SHP77 (cell line): ENCODE measurements at regions not wholly inside any gene's neighbourhood (a gene's known extent, or its start where the extent isn't known, plus 50 kb on each side); places are given as distances from the start of the nearest gene placed in this dataset.
"Not testable (repeated sequence)": the region's sequence is repeated elsewhere in the genome, so short reads cannot be mapped to it uniquely, and the experiment has no call there.

ENCODE experiments used
- DNase-seq, 2 experiments: peaks; one replicate each; lab custom pipeline; 2025; lab: John Stamatoyannopoulos, UW

- DNase-seq, result no peak
Measured at GRCh38 chr14:29376237-29376636, 551.4 kb downstream of the PRKD1 start.

GRCh38 chr14:29380826-29381225 lies 546.8 kb downstream of the PRKD1 start:
- no peak for DNase-seq

- DNase-seq, result no peak
Measured at GRCh38 chr14:29388571-29388970, 539.1 kb downstream of the PRKD1 start.

GRCh38 chr14:29390081-29390832 lies 537.4 kb downstream of the PRKD1 start:
- DNase-seq, result no peak

- DNase-seq, result no peak
Measured at GRCh38 chr14:29391231-29391630, 536.4 kb downstream of the PRKD1 start.

- DNase-seq, result no peak
Measured at GRCh38 chr14:29391801-29392200, 535.8 kb downstream of the PRKD1 start.

- DNase-seq, result no peak
Measured at GRCh38 chr14:29392287-29392686, 535.4 kb downstream of the PRKD1 start.

GRCh38 chr14:29403091-29403490 lies 524.6 kb downstream of the PRKD1 start:
- DNase-seq, result no peak

GRCh38 chr14:29410581-29410980 lies 517.1 kb downstream of the PRKD1 start:
- no peak for DNase-seq

- DNase-seq, result not testable (repeated sequence)
Measured at GRCh38 chr14:29414931-29415330, 512.7 kb downstream of the PRKD1 start.

GRCh38 chr14:29419736-29420135 lies 507.9 kb downstream of the PRKD1 start:
- DNase-seq, result no peak

GRCh38 chr14:29421156-29421728 lies 506.4 kb downstream of the PRKD1 start:
- DNase-seq, result no peak

GRCh38 chr14:29425705-29426482 lies 501.8 kb downstream of the PRKD1 start:
- DNase-seq, result peak in 1 of 2 experiments; percentile 42

- no peak for DNase-seq
Measured at GRCh38 chr14:29442696-29443095, 485.0 kb downstream of the PRKD1 start.

GRCh38 chr14:29444216-29444615 lies 483.4 kb downstream of the PRKD1 start:
- DNase-seq, result no peak

GRCh38 chr14:29444805-29445204 lies 482.8 kb downstream of the PRKD1 start:
- no peak for DNase-seq

- DNase-seq, result no peak
Measured at GRCh38 chr14:29446971-29447370, 480.7 kb downstream of the PRKD1 start.

GRCh38 chr14:29451941-29452340 lies 475.7 kb downstream of the PRKD1 start:
- DNase-seq, result no peak

GRCh38 chr14:29453045-29453444 lies 474.6 kb downstream of the PRKD1 start:
- no peak for DNase-seq

- no peak for DNase-seq
Measured at GRCh38 chr14:29454026-29454693, 473.5 kb downstream of the PRKD1 start.

GRCh38 chr14:29458547-29458946 lies 469.1 kb downstream of the PRKD1 start:
- no peak for DNase-seq

GRCh38 chr14:29459531-29459930 lies 468.1 kb downstream of the PRKD1 start:
- DNase-seq, result no peak
